ENCODE measurements at regions not wholly inside any gene's neighbourhood (a gene's known extent, or its start where the extent isn't known, plus 50 kb on each side); places are given as distances from the start of the nearest gene placed in this dataset.

- Histone ChIP-seq H3K36me3 (ENCODE audit: control insufficient read depth in 4 of 4, insufficient read depth in 3 of 4, low read depth in 1 of 4, low read length in 3 of 4) (no peaks in the 10 kb centered on the region), H3K9me3 (ENCODE audit: control insufficient read depth in 4 of 4, low read length in 3 of 4) (peaks cover 0 to 2% (median 0%) of the 10 kb centered on the region in 4 donors), H3K4me3 (ENCODE audit: low read depth in 1 of 3, low read length in 3 of 3) (no peak overlapping the region), H3K27ac (ENCODE audit: low read depth in 1 of 2, low read length in 2 of 2) (no peak overlapping the region), H3K9ac (ENCODE audit: low read depth in 1 of 2, low read length in 2 of 2) (no peak overlapping the region), H3K27me3 (ENCODE audit: control insufficient read depth in 4 of 4, insufficient read depth in 4 of 4, low read length in 3 of 4) (no peaks in the 10 kb centered on the region), H3K4me1 (ENCODE audit: control insufficient read depth in 4 of 4, insufficient read depth in 4 of 4, low read length in 3 of 4) (no peaks in the 10 kb centered on the region)
- no peak for DNase-seq (ENCODE audit: low spot score)
- WGBS, result 82% methylated on average over 8 of the region's 8 CpGs
- TF ChIP-seq TAF1 (conservative IDR thresholded peaks at IDR 0.05), result no peak
- TF ChIP-seq ZBTB33 (IDR thresholded peaks at IDR 0.05), result no peak
- no peak for TF ChIP-seq FOXA1 (IDR thresholded peaks at IDR 0.05)
- no peak for TF ChIP-seq YY1 (IDR thresholded peaks at IDR 0.05)
These were observed 317.1 kb upstream of the KLF6 start for GRCh38 chr10:4101918-4102654.

GRCh38 chr10:4100380-4100779 lies 315.4 kb upstream of the KLF6 start:
- Histone ChIP-seq H3K4me3 (ENCODE audit: low read depth in 1 of 3, low read length in 3 of 3) (no peak overlapping the region), H3K36me3 (ENCODE audit: control insufficient read depth in 4 of 4, insufficient read depth in 3 of 4, low read depth in 1 of 4, low read length in 3 of 4) (no peaks in the 10 kb centered on the region), H3K27ac (ENCODE audit: low read depth in 1 of 2, low read length in 2 of 2) (no peak overlapping the region), H3K27me3 (ENCODE audit: control insufficient read depth in 4 of 4, insufficient read depth in 4 of 4, low read length in 3 of 4) (no peaks in the 10 kb centered on the region), H3K4me1 (ENCODE audit: control insufficient read depth in 4 of 4, insufficient read depth in 4 of 4, low read length in 3 of 4) (no peaks in the 10 kb centered on the region), H3K9me3 (ENCODE audit: control insufficient read depth in 4 of 4, low read length in 3 of 4) (peaks cover 0 to 2% (median 0%) of the 10 kb centered on the region in 4 donors), H3K9ac (ENCODE audit: low read depth in 1 of 2, low read length in 2 of 2) (no peak overlapping the region)
- no peak for DNase-seq (ENCODE audit: low spot score)
- 84% methylated on average over 4 of the region's 4 CpGs for WGBS
- no peak for TF ChIP-seq FOXA2 (IDR thresholded peaks at IDR 0.05)
- no peak for TF ChIP-seq ZBTB33 (IDR thresholded peaks at IDR 0.05)
- TF ChIP-seq ATF3 (IDR thresholded peaks at IDR 0.05), result no peak
- TF ChIP-seq RXRA (IDR thresholded peaks at IDR 0.05), result no peak
- no peak for TF ChIP-seq HNF4G (IDR thresholded peaks at IDR 0.05)
- TF ChIP-seq GABPA (IDR thresholded peaks at IDR 0.05 in 1 of 2, conservative IDR thresholded peaks at IDR 0.05 in 1 of 2), result no peak
- no peak for TF ChIP-seq SP1 (IDR thresholded peaks at IDR 0.05)
- no peak for TF ChIP-seq JUND (IDR thresholded peaks at IDR 0.05)
- no peak for TF ChIP-seq TAF1 (conservative IDR thresholded peaks at IDR 0.05)
- TF ChIP-seq NR2F2 (IDR thresholded peaks at IDR 0.05), result no peak
- TF ChIP-seq EGR1 (IDR thresholded peaks at IDR 0.05; ENCODE audit: low read depth in 2 of 2), result no peak

- Histone ChIP-seq H3K27ac (ENCODE audit: low read depth in 1 of 2, low read length in 2 of 2) (no peak overlapping the region), H3K4me3 (ENCODE audit: low read depth in 1 of 3, low read length in 3 of 3) (no peak overlapping the region), H3K4me1 (ENCODE audit: control insufficient read depth in 4 of 4, insufficient read depth in 4 of 4, low read length in 3 of 4) (peaks cover 0 to 2% (median 0%) of the 10 kb centered on the region in 4 donors), H3K36me3 (ENCODE audit: control insufficient read depth in 4 of 4, insufficient read depth in 3 of 4, low read depth in 1 of 4, low read length in 3 of 4) (no peaks in the 10 kb centered on the region), H3K9ac (ENCODE audit: low read depth in 1 of 2, low read length in 2 of 2) (no peak overlapping the region), H3K9me3 (ENCODE audit: control insufficient read depth in 4 of 4, low read length in 3 of 4) (no peaks in the 10 kb centered on the region), H3K27me3 (ENCODE audit: control insufficient read depth in 4 of 4, insufficient read depth in 4 of 4, low read length in 3 of 4) (no peaks in the 10 kb centered on the region)
- no peak for DNase-seq (ENCODE audit: low spot score)
- TF ChIP-seq FOXA2 (IDR thresholded peaks at IDR 0.05), result no peak
- no peak for TF ChIP-seq RXRA (IDR thresholded peaks at IDR 0.05)
- TF ChIP-seq TAF1 (conservative IDR thresholded peaks at IDR 0.05), result no peak
- TF ChIP-seq MAX (IDR thresholded peaks at IDR 0.05), result no peak
These were observed 314.2 kb upstream of the KLF6 start for GRCh38 chr10:4099202-4099601.

Measured in liver (tissue), 7 donors.